ENCODE measurements at regions not wholly inside any gene's neighbourhood (a gene's known extent, or its start where the extent isn't known, plus 50 kb on each side); places are given as distances from the start of the nearest gene placed in this dataset.

GRCh38 chr13:85254641-85255040 is 544.6 kb downstream of the SLITRK6 start:
- Histone ChIP-seq H3K4me3 (ENCODE audit: insufficient read depth, low read depth, low read length) (no peak overlapping the region), H2BK5ac (ENCODE audit: low read depth, low read length, poor library complexity, severe bottlenecking) (no peak overlapping the region), H3K18ac (ENCODE audit: low read depth, low read length) (no peak overlapping the region), H2AFZ (replicated peaks; ENCODE audit: low read length, poor library complexity) (no peak overlapping the region), H3K27me3 (ENCODE audit: control insufficient read depth, insufficient read depth, low read length) (no peaks in the 10 kb centered on the region), H3K56ac (ENCODE audit: extremely low read depth, insufficient read depth, low read length) (no peak overlapping the region), H3K9me3 (ENCODE audit: control insufficient read depth, insufficient read depth, low read length) (no peaks in the 10 kb centered on the region), H3K9ac (ENCODE audit: low read depth, low read length) (no peak overlapping the region), H2BK20ac (ENCODE audit: low read depth, low read length) (no peak overlapping the region), H2BK120ac (ENCODE audit: low read depth, low read length) (no peak overlapping the region), H3K4me2 (ENCODE audit: low read depth, low read length) (no peak overlapping the region), H3K9me1 (ENCODE audit: insufficient read depth, low read length) (no peaks in the 10 kb centered on the region), H2BK15ac (ENCODE audit: low read depth, low read length) (no peak overlapping the region), H3K4me1 (ENCODE audit: control insufficient read depth, insufficient read depth, low read length) (no peaks in the 10 kb centered on the region), H3K23ac (ENCODE audit: low read depth, low read length) (no peak overlapping the region), H4K20me1 (ENCODE audit: insufficient read depth, low read length) (no peaks in the 10 kb centered on the region), H3K36me3 (ENCODE audit: control insufficient read depth, insufficient read depth, low read length) (no peaks in the 10 kb centered on the region), H4K91ac (ENCODE audit: insufficient read depth, low read depth, low read length) (no peak overlapping the region), H4K5ac (ENCODE audit: low read depth, low read length) (no peak overlapping the region), H3K27ac (ENCODE audit: insufficient read depth, low read length) (no peak overlapping the region), H4K8ac (ENCODE audit: low read depth in 2 of 2, low read length in 2 of 2) (no peak overlapping the region), H2AK5ac (ENCODE audit: low read depth, low read length) (no peak overlapping the region), H2AK9ac (replicated peaks; ENCODE audit: low read depth, low read length, poor library complexity) (no peak overlapping the region), H3K14ac (replicated peaks; ENCODE audit: low read depth, low read length) (no peak overlapping the region), H3K79me1 (ENCODE audit: low read depth in 1 of 2, low read length in 2 of 2) (no peaks in the 10 kb centered on the region), H3K4ac (ENCODE audit: low read depth, low read length) (no peak overlapping the region)
- TF ChIP-seq ELK1 (IDR thresholded peaks at IDR 0.05; ENCODE audit: borderline replicate concordance, low read depth, low read length) (no peak), RAD21 (IDR thresholded peaks at IDR 0.05; ENCODE audit: low read length) (no peak), MXI1 (IDR thresholded peaks at IDR 0.05; ENCODE audit: borderline replicate concordance, low read depth, low read length) (no peak), CTCF (conservative IDR thresholded peaks at IDR 0.05; ENCODE audit: low read depth, low read length) (no peak), USF2 (IDR thresholded peaks at IDR 0.05; ENCODE audit: low read depth, low read length) (no peak), RCOR1 (IDR thresholded peaks at IDR 0.05; ENCODE audit: insufficient replicate concordance, low read length) (no peak), RFX5 (IDR thresholded peaks at IDR 0.05; ENCODE audit: low read depth, low read length) (no peak), CEBPB (IDR thresholded peaks at IDR 0.05; ENCODE audit: low read depth, low read length) (no peak), NFE2L2 (IDR thresholded peaks at IDR 0.05; ENCODE audit: low read depth, low read length) (no peak), POLR2A (IDR thresholded peaks at IDR 0.05; ENCODE audit: low read depth, low read length) (no peak), CHD1 (IDR thresholded peaks at IDR 0.05; ENCODE audit: low read depth, low read length) (no peak), MAFK (IDR thresholded peaks at IDR 0.05; ENCODE audit: low read depth, low read length) (no peak), MAZ (IDR thresholded peaks at IDR 0.05; ENCODE audit: borderline replicate concordance, low read depth, low read length) (no peak), SMC3 (IDR thresholded peaks at IDR 0.05; ENCODE audit: low read depth, low read length) (no peak), FOS (IDR thresholded peaks at IDR 0.05; ENCODE audit: low read depth, low read length) (no peak), BHLHE40 (IDR thresholded peaks at IDR 0.05; ENCODE audit: low read depth, low read length) (no peak)
- WGBS, 2 experiments (ENCODE audit: extremely low coverage in 2 of 2, insufficient read length in 1 of 2), result no CpG with 5 or more reads among the region's 6 CpGs
- intact Hi-C loops (cut with micrococcal nuclease) (no loop called here), dilution Hi-C loops (cut with HindIII; ENCODE audit: low sequenced_read_pairs, unreplicated experiment) (no loop called here), in situ Hi-C loops (cut with MboI; ENCODE audit: low sequenced_read_pairs) (no loop called here)
- DNase-seq (no peak), ATAC-seq (ENCODE audit: low read depth) (no peak)
- no TSS peak for BruUV-seq (replicated peaks)
- ChIA-PET CTCF (no interaction called here), POLR2A (ENCODE audit: unreplicated experiment) (no interaction called here)

Measured in IMR-90 (cell line).